ENCODE measurements at regions not wholly inside any gene's neighbourhood (a gene's known extent, or its start where the extent isn't known, plus 50 kb on each side); places are given as distances from the start of the nearest gene placed in this dataset.

GRCh38 chr7:46080595-46081159 is 159.6 kb upstream of the IGFBP3 start:
- TF ChIP-seq CTCF (IDR thresholded peaks at IDR 0.05), result no peak
- no peak for TF ChIP-seq POLR2AphosphoS5 (IDR thresholded peaks at IDR 0.05; ENCODE audit: insufficient read depth in 1 of 2, low read depth in 1 of 2)
- TF ChIP-seq POLR2A (IDR thresholded peaks at IDR 0.05), result no peak
